ENCODE measurements at regions not wholly inside any gene's neighbourhood (a gene's known extent, or its start where the extent isn't known, plus 50 kb on each side); places are given as distances from the start of the nearest gene placed in this dataset.

DNA sequence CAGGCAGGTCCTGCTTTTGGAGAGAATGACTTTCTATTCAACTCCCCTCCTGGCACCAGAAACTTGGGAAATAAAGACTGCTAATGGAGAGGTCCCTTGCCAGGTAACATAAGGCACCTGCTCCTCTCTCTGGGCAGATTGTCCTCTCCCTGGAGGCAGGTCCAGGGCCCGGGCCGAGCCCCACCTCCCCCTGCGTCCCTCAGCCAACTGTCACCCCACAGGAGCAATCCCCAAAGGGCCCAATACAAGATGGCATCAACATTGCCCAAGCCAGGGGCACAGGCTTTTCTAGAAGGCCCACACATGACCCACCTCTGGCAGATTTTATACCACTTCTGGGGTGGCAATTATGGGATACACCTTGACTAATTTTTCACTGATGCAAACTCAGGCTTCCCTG is 145.2 kb downstream of the HERPUD2 start:
- DNase-seq: no peak
- Mint-ChIP-seq H3K9me3 (no peaks in the 10 kb centered on the region), H3K27ac (no peak overlapping the region), H3K4me1 (no peaks in the 10 kb centered on the region), H3K36me3 (no peaks in the 10 kb centered on the region), H3K4me3 (no peak overlapping the region), H3K27me3 (peaks cover 13 to 23% of the 10 kb centered on the region in 2 donors)
- ATAC-seq (replicated peaks): no peak

DNA sequence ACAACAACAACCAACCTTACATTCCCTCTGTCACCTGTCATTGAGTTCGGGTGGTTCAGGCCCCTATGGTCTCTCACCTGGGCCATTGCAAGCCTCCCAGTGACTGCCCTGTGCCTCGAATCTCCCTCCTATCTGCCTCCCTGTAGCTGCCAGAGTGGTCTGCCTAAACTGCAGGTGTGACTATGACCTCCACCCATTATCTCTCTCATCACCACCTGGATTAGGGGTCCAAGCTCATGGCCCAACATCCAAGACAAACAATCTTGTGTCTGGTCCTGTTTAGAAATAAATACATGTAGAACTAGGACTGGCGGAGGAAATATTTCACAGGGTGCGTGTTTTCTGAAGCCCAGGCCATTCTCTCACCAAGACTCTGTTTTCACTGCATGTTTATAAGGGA is 146.6 kb downstream of the HERPUD2 start:
- Mint-ChIP-seq H3K36me3 (no peaks in the 10 kb centered on the region), H3K4me3 (no peak overlapping the region)

DNA sequence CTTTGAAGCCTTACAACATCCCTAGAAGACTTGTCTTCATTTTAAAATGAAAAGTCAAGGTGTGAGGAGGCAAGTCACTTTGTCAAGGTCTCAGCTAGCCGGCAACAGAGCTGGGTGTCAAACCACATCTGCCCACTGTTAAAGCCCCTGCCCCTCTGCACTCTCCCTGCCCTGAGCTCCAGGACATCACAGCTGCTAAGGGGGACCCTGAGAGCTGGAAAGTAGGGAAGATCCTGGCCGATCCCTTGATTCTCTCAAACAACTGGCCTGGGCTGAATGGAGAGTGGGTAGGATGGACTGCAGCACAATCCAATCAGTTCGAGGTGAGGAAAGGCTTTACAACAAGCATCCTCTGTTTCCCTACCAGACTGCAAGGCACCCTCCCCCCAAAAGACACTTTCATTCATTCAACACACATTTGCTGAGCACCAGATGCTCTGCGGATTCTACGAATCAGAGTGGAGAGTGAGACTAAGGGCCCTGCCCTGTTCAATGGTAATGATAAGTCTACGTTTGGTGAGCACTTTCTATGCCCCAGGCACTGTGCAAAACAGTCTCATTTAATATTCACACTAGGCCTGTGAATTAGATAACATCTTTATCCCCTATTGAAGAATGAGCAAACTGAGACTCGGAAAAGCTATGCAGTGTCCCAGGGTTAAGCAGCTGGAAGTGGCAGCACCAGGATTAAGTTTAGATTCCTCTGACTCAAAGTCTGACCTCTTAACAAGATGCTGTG is 148.1 kb downstream of the HERPUD2 start:
- ATAC-seq (replicated peaks) (no peak), DNase-seq (no peak)
- Mint-ChIP-seq H3K27ac (no peak overlapping the region), H3K27me3 (peaks cover 12 to 14% of the 10 kb centered on the region in 2 donors), H3K9me3 (no peaks in the 10 kb centered on the region), H3K4me3 (no peak overlapping the region), H3K36me3 (no peaks in the 10 kb centered on the region), H3K4me1 (no peaks in the 10 kb centered on the region)

More for the DNA sequence above, 146.6 kb downstream of the HERPUD2 start:
- Mint-ChIP-seq H3K27me3 (peaks cover 14 to 18% of the 10 kb centered on the region in 2 donors), H3K9me3 (no peaks in the 10 kb centered on the region), H3K4me1 (no peaks in the 10 kb centered on the region), H3K27ac (no peak overlapping the region)
- DNase-seq (no peak), ATAC-seq (replicated peaks) (no peak)

DNA sequence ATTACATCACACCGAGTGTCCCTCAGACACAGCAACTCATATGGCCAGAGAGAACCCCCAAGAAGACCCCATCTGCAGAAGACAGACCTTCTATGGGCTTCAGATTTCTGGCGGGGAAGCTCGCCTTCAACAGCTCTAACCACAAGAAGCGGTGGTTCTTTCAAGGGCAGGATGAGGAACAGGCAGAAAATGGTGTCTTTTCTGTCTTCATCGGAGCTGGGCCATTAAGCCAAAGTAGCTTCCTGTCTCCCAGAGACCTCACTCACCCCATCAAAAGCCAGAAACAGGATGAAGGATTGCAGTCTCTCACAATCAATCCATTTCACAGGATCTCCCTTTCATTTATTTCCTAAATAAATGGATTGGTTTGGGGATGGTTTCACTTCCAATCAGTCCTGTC is 149.1 kb downstream of the HERPUD2 start:
- Mint-ChIP-seq H3K4me3 (no peak overlapping the region), H3K27me3 (peaks cover 17 to 18% of the 10 kb centered on the region in 2 donors), H3K36me3 (no peaks in the 10 kb centered on the region), H3K4me1 (no peaks in the 10 kb centered on the region), H3K27ac (no peak overlapping the region), H3K9me3 (no peaks in the 10 kb centered on the region)
- DNase-seq (no peak), ATAC-seq (replicated peaks) (no peak)

DNA sequence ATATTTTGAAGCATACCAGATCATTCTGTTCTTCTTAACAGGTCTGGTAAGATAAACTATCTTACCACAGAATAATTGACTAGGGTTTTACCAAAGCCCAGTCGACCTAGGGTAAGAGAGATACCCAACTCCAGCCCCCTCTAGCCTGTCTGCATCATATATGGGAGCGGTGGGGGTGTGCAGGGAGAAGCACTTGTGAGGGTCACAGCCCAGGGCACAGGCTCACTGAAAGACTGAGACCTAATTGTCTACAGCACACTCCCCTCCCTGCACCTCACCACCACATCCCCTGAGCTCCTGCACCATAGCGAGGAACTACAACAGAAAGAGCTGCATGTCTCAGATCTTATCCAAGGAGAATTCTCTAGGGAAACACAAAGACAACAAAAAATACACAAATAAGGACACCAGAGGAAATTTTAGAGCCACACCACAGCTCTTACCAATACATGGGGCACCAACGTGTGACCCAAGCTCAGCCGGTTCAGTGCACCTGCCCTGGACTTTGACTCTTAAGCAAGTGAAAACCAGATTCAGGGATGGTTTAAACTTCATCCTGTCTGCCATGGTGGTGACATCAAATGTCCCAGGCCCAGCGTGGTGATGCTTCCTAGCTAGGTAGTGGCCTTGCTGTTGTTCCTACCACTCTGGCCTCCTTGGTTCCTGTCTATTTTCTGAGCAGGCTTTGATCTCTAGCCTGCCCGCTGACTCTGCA is 150.8 kb downstream of the HERPUD2 start:
- DNase-seq: no peak
- no peaks in the 10 kb centered on the region for H3K9me3 Mint-ChIP-seq
- peaks cover 17 to 22% of the 10 kb centered on the region in 2 donors for H3K27me3 Mint-ChIP-seq
- no peak for ATAC-seq (replicated peaks)
- H3K27ac Mint-ChIP-seq: no peak overlapping the region
- no peaks in the 10 kb centered on the region for H3K36me3 Mint-ChIP-seq
- H3K4me1 Mint-ChIP-seq: no peaks in the 10 kb centered on the region
- H3K4me3 Mint-ChIP-seq: no peak overlapping the region

DNA sequence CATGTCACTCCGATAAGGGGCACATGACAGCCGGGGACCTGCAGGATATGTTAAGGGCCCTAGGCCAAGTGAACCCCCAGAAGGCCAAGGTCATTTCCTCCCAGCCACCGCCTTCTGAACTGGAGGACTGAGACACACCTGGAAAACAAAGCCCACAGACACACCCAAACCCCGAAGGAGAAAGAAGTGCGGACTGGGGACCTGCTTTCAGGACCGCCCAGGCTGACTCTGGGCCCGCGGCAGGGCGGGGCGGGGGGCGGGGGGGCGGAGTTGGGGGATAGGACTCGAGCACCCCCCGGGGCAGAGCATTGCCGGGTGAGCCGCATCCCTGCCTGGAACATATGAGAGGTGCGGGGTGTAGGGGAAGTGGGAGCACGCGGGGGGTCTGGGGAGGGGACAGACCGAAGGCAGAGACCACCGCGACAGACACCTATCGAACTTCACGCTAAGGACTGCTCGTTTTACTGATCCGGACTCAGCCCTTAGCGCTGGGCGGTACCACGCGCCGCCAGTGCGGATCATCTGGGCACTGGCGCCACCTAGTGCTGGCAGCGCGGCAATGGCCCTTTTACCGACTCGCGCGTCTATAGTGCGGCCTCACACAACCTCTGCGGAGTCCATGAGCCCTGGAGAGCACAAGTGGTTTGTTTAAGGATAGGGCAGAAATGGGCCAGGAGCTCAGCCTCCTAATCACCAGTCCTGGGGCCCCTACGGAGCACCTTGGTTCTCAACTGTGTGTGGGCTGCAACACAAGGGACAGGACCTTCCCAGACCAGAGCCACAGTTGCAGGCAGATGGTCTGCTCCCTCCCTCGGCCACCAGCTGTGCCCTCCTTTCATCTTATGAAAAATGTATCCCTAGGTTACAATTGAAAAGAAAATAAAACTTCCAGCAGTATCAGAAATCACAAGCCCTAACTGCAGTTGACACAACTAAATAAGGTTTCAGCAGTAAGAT is 157.6 kb downstream of the HERPUD2 start:
- ATAC-seq (replicated peaks) (peak; percentile 97 to 99), DNase-seq (peak; percentile 67)
- no peak overlapping the region for H3K27ac Mint-ChIP-seq
- H3K27me3 Mint-ChIP-seq: peaks cover 27 to 45% of the 10 kb centered on the region in 2 donors
- peak overlapping the region; percentile 67 to 78 for H3K4me3 Mint-ChIP-seq
- no peaks in the 10 kb centered on the region for H3K9me3 Mint-ChIP-seq
- no peaks in the 10 kb centered on the region for H3K36me3 Mint-ChIP-seq
- H3K4me1 Mint-ChIP-seq: peaks cover 6 to 14% of the 10 kb centered on the region in 2 donors

DNA sequence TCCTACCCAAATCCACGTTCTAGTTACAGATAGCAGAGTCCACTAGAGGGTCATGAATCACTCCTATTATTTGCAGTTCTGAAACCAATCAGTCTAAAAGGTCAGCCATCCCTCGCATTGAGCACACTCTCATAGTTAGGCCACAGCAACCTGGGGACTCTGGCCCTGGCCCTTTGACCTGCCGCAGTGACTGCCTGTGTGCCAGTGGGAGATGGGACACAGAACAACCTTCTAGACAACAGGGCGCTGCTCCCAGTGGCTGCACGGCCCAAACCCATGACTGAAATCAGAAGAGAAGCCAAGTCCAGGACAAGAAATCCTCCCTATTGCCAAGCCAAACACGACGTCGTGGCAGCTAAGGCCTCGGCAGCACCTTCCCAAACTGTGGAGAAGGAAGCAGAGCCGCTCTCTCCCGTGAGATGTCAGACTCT is 158.5 kb downstream of the HERPUD2 start:
- Mint-ChIP-seq H3K27me3 (peaks cover 26 to 43% of the 10 kb centered on the region in 2 donors), H3K4me3 (peak overlapping the region; percentile 41 to 44), H3K27ac (no peak overlapping the region), H3K36me3 (no peaks in the 10 kb centered on the region), H3K9me3 (no peaks in the 10 kb centered on the region), H3K4me1 (peaks cover 6 to 14% of the 10 kb centered on the region in 2 donors)
- DNase-seq: no peak
- ATAC-seq (replicated peaks): no peak

DNA sequence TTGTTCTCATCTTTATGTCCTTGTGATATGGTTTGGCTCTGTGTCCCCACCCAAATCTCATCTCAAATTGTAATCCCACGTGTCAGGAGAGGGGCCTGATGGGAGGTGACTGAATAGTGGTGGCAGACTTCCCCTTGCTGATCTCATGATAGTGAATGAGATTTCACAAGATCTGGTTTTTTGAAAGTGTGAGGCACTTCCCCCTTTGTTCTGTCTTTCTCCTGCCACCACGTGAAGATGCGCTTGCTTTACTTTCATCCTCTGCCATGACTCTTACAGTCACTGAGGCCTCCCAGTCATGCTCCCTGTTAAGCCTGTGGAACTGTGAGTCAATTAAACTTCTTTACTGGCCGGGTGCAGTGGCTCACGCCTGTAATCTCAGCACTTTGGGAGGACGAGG is 161.0 kb downstream of the HERPUD2 start:
- DNase-seq: no peak
- Mint-ChIP-seq H3K36me3 (no peaks in the 10 kb centered on the region), H3K4me3 (no peak overlapping the region), H3K4me1 (peaks cover 14 to 16% of the 10 kb centered on the region in 2 donors), H3K9me3 (no peaks in the 10 kb centered on the region), H3K27me3 (peaks cover 17 to 28% of the 10 kb centered on the region in 2 donors), H3K27ac (no peak overlapping the region)
- no peak for ATAC-seq (replicated peaks)

DNA sequence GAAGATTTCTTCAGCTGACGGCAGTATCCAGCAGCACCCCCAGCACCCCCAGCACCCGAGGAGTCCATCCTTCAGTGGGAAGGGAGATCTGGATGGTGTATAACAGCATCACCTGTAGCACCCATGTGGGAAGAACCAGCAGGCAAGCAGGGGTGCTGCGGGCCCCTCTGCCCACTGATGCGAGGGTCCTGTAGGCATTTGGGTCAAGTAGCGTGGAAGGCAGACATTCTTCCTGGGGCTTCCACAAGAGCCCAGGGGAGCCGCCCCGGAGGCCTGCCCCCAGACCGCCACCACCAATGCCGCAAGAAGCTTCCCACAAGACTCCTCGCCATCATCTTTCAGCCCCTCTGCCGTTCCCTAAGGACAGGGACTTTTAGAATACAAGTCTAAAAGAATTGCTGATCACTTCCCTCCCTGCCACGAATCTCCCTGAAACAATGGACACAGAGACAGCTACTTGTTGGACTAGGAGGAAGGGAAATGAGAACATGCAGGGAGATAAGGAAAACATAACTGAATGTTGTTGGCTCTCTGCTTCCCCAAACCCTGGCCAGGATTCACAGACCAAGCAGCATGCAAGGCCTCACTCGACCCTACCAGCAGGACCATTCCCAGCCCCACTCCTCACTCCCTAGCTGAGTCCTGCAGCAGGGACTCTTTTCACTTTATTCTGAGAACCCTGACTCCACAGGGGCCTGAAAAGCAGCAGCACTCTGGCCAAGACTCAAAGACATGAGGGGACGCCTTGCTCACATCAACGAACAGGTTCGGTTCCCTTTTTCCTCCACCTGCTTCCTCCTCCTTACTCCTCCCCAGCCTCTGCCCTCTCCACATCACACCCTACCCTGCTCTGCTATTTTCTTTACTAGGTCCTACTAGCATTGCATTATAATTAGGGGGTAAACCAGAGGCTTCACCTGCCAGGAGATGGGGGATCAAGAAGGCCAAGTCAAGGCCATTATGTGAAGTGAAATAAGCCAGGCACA is 164.5 kb downstream of the HERPUD2 start:
- H3K27me3 Mint-ChIP-seq: peaks cover 11 to 24% of the 10 kb centered on the region in 2 donors
- H3K27ac Mint-ChIP-seq: no peak overlapping the region
- H3K36me3 Mint-ChIP-seq: no peaks in the 10 kb centered on the region
- H3K4me3 Mint-ChIP-seq: no peak overlapping the region
- ATAC-seq (replicated peaks) (peak in 1 of 2 donors; percentile 95), DNase-seq (no peak)
- H3K9me3 Mint-ChIP-seq: no peaks in the 10 kb centered on the region
- H3K4me1 Mint-ChIP-seq: peaks cover 0 to 10% of the 10 kb centered on the region in 2 donors

DNA sequence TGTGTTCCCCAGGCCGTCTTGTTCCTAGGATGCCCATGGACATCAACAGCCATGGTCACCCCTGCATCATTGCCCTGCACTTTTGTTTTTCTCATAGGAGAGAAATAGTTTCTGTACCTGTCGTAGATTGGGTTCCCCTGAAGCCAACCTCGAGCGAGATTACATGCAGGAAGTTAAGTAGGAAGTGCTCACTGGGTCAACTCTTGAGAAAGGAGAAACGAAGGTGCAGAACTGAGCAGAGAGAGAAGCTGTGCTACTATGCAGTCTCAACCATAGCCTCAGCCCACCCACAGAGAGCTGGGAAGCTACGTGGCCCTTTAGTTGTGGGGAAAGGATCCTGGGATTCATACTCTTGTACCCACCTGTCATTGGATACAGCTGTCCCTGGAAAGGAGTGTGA is 165.2 kb downstream of the HERPUD2 start:
- H3K4me1 Mint-ChIP-seq: peaks cover 0 to 10% of the 10 kb centered on the region in 2 donors
- peaks cover 11 to 24% of the 10 kb centered on the region in 2 donors for H3K27me3 Mint-ChIP-seq
- no peaks in the 10 kb centered on the region for H3K36me3 Mint-ChIP-seq
- DNase-seq (no peak), ATAC-seq (replicated peaks) (peak in 1 of 2 donors; percentile 43)
- H3K9me3 Mint-ChIP-seq: no peaks in the 10 kb centered on the region
- H3K4me3 Mint-ChIP-seq: no peak overlapping the region
- H3K27ac Mint-ChIP-seq: no peak overlapping the region

DNA sequence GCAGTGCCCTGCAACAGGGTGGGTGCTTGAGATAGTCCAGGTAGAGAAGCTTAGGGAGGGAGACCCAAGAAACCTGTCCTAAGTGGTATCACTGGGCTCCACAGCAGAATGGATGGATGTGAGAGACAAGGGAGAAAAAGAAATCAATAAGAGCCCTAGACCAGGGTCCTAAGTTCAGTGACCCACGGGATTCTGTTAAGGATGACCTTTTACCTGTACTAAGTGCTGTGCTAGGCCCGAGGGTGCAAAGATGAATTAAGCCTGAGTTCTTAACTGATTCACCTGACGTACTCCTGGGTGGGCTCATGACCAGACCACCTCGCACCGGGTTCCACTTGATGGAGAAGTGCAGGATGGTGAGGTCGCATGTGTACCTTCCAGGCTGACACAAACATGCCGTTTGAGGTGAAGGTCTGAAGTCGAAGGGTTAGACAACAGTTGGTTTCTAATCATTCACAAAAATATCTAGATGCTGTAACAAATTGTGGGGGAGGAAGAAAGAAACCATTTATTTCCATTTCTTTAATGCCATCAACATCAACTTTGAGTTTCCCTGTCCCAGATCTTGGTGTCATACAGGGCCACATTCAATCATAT is 166.5 kb downstream of the HERPUD2 start:
- H3K27ac Mint-ChIP-seq: no peak overlapping the region
- no peak for ATAC-seq (replicated peaks)
- no peak overlapping the region for H3K4me3 Mint-ChIP-seq
- no peak for DNase-seq
- H3K9me3 Mint-ChIP-seq: no peaks in the 10 kb centered on the region
- peaks cover 17 to 29% of the 10 kb centered on the region in 2 donors for H3K27me3 Mint-ChIP-seq
- H3K36me3 Mint-ChIP-seq: no peaks in the 10 kb centered on the region
- H3K4me1 Mint-ChIP-seq: peaks cover 0 to 10% of the 10 kb centered on the region in 2 donors

DNA sequence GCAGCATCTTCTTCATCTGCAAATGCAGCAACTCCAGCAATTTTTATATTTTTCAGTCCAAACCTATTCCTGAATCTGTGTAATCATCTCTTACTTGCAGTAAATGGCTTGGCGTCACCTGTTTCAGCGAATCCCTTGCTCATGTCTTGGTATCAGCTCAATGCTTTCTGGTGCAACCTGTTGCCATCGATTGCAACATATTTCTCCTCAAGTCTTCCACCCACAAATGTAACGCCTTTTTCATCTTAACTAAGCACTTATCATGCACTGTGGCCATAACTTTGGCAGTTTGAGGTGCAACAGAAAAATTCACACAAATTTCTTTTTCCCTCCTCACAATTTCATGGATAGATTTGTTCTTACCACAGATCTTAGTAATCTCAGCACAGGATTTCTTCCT is 168.3 kb downstream of the HERPUD2 start:
- Mint-ChIP-seq H3K27ac (no peak overlapping the region), H3K4me1 (peaks cover 0 to 10% of the 10 kb centered on the region in 2 donors), H3K36me3 (no peaks in the 10 kb centered on the region), H3K9me3 (no peaks in the 10 kb centered on the region), H3K27me3 (peaks cover 25 to 34% of the 10 kb centered on the region in 2 donors), H3K4me3 (no peak overlapping the region)
- ATAC-seq (replicated peaks) (no peak), DNase-seq (no peak)
